ENCODE measurements at regions not wholly inside any gene's neighbourhood (a gene's known extent, or its start where the extent isn't known, plus 50 kb on each side); places are given as distances from the start of the nearest gene placed in this dataset.
A peak's percentile ranks its signal among the peaks of the same experiment; 100 is the strongest.

GRCh38 chr2:40507432-40507831, 55.5 kb upstream of the SLC8A1 start:
- DNase-seq (ENCODE audit: low read depth in 2 of 2): no peak

- DNase-seq (ENCODE audit: low read depth in 2 of 2): no peak
Measured at GRCh38 chr2:40510304-40510703, 58.4 kb upstream of the SLC8A1 start.

GRCh38 chr2:40511661-40512213, 59.8 kb upstream of the SLC8A1 start:
- no peak for DNase-seq (ENCODE audit: low read depth in 2 of 2)

GRCh38 chr2:40512256-40512655, 60.4 kb upstream of the SLC8A1 start:
- no peak for DNase-seq (ENCODE audit: low read depth in 2 of 2)

- DNase-seq (ENCODE audit: low read depth in 2 of 2): no peak
Measured at GRCh38 chr2:40513201-40513600, 61.3 kb upstream of the SLC8A1 start.

GRCh38 chr2:40516604-40517003, 64.7 kb upstream of the SLC8A1 start:
- no peak for DNase-seq (ENCODE audit: low read depth in 2 of 2)

- no peak for DNase-seq (ENCODE audit: low read depth in 2 of 2)
Measured at GRCh38 chr2:40528564-40528963, 76.7 kb upstream of the SLC8A1 start.

GRCh38 chr2:40531359-40531758, 79.5 kb upstream of the SLC8A1 start:
- DNase-seq (ENCODE audit: low read depth in 2 of 2): no peak

- no peak for DNase-seq (ENCODE audit: low read depth in 2 of 2)
Measured at GRCh38 chr2:40534528-40534927, 82.6 kb upstream of the SLC8A1 start.

GRCh38 chr2:40535972-40536371, 84.1 kb upstream of the SLC8A1 start:
- no peak for DNase-seq (ENCODE audit: low read depth in 2 of 2)

GRCh38 chr2:40540026-40540425, 88.1 kb upstream of the SLC8A1 start:
- no peak for DNase-seq (ENCODE audit: low read depth in 2 of 2)

GRCh38 chr2:40543381-40543780, 91.5 kb upstream of the SLC8A1 start:
- DNase-seq (ENCODE audit: low read depth in 2 of 2): no peak

GRCh38 chr2:40544072-40544471, 92.2 kb upstream of the SLC8A1 start:
- no peak for DNase-seq (ENCODE audit: low read depth in 2 of 2)

- DNase-seq (ENCODE audit: low read depth in 2 of 2): no peak
Measured at GRCh38 chr2:40545645-40546044, 93.8 kb upstream of the SLC8A1 start.

GRCh38 chr2:40546439-40547191, 94.7 kb upstream of the SLC8A1 start:
- DNase-seq (ENCODE audit: low read depth in 2 of 2): no peak

- no peak for DNase-seq (ENCODE audit: low read depth in 2 of 2)
Measured at GRCh38 chr2:40548521-40548920, 96.6 kb upstream of the SLC8A1 start.

GRCh38 chr2:40550085-40550484, 98.2 kb upstream of the SLC8A1 start:
- no peak for DNase-seq (ENCODE audit: low read depth in 2 of 2)

- no peak for DNase-seq (ENCODE audit: low read depth in 2 of 2)
Measured at GRCh38 chr2:40551081-40551480, 99.2 kb upstream of the SLC8A1 start.

GRCh38 chr2:40554665-40555294, 102.9 kb upstream of the SLC8A1 start:
- DNase-seq (ENCODE audit: low read depth in 2 of 2): peak; percentile 23 to 37

GRCh38 chr2:40556293-40556692, 104.4 kb upstream of the SLC8A1 start:
- DNase-seq (ENCODE audit: low read depth in 2 of 2): no peak

- DNase-seq (ENCODE audit: low read depth in 2 of 2): no peak
Measured at GRCh38 chr2:40556739-40557138, 104.8 kb upstream of the SLC8A1 start.

- no peak for DNase-seq (ENCODE audit: low read depth in 2 of 2)
Measured at GRCh38 chr2:40558761-40559160, 106.9 kb upstream of the SLC8A1 start.

GRCh38 chr2:40559175-40559574, 107.3 kb upstream of the SLC8A1 start:
- DNase-seq (ENCODE audit: low read depth in 2 of 2): no peak
